PC-9 (cell line): ENCODE measurements at regions not wholly inside any gene's neighbourhood (a gene's known extent, or its start where the extent isn't known, plus 50 kb on each side); places are given as distances from the start of the nearest gene placed in this dataset.

Experiments
- BruUV-seq: library from RNA; stranded (reverse); fragments of 400-500 nt; replicated peaks from 2 replicates; lab custom pipeline; 2021; lab: Mats Ljungman, UMichigan
- CTCF ChIA-PET: fragments of 300-600 bp; sonication (Branson Sonifier 250); formaldehyde crosslinking; loops from one replicate; lab custom pipeline; 2022; ENCODE audit warnings: antibody characterized with exemption; lab: Charles Lee
- POLR2A ChIA-PET: fragments of 300-600 bp; sonication (Branson Sonifier 250); formaldehyde crosslinking; loops from one replicate; lab custom pipeline; 2022; ENCODE audit warnings: antibody characterized with exemption; ENCODE audit not compliant: unreplicated experiment; lab: Charles Lee
- DNase-seq, 2 experiments: peaks; one replicate each; pipeline versions ENCODE4 v3.0.0 to v3.0.0-alpha.2; 2015 to 2022; ENCODE audit warnings: mixed read lengths in 1 of 2
- H2AFZ ChIP-seq: fragments of 200-600 bp; sonication (generic); 2 replicates; pipeline ENCODE4 v1.8.1; 2017; ENCODE audit warnings: antibody characterized with exemption
- H3F3A ChIP-seq: fragments of 200-600 bp; sonication (generic); 2 replicates; pipeline ENCODE4 v1.8.1; 2017; ENCODE audit warnings: antibody characterized with exemption, mild to moderate bottlenecking, low read depth; ENCODE audit not compliant: insufficient read depth
- H3K27ac ChIP-seq: fragments of 200-600 bp; sonication (generic); 2 replicates; pipeline ENCODE4 v1.6.1; 2016; ENCODE audit warnings: mixed run types
- H3K27me3 ChIP-seq: fragments of 200-600 bp; sonication (generic); 2 replicates; pipeline ENCODE4 v1.6.1; 2016; ENCODE audit warnings: low read depth, mixed run types; ENCODE audit not compliant: insufficient read depth
- H3K36me3 ChIP-seq: fragments of 200-600 bp; sonication (generic); 2 replicates; pipeline ENCODE4 v1.6.1; 2016; ENCODE audit warnings: low read depth, mixed run types
- H3K4me1 ChIP-seq: fragments of 200-600 bp; sonication (generic); replicated peaks from 2 replicates; pipeline ENCODE4 v1.6.1; 2016; ENCODE audit warnings: mixed run types; ENCODE audit not compliant: insufficient read depth
- H3K4me2 ChIP-seq: fragments of 200-600 bp; sonication (generic); 2 replicates; pipeline ENCODE4 v1.6.1; 2017; ENCODE audit warnings: mixed run types
- H3K4me3 ChIP-seq: fragments of 200-600 bp; sonication (generic); 2 replicates; pipeline ENCODE4 v1.6.1; 2016; ENCODE audit warnings: mixed run types
- H3K79me2 ChIP-seq: fragments of 200-600 bp; sonication (generic); 2 replicates; pipeline ENCODE4 v1.6.1; 2017; ENCODE audit warnings: low read depth, mixed run types
- H3K9me2 ChIP-seq: fragments of 200-600 bp; sonication (generic); 2 replicates; pipeline ENCODE4 v1.8.1; 2017; ENCODE audit warnings: mild to moderate bottlenecking; ENCODE audit not compliant: insufficient read depth
- H3K9me3 ChIP-seq: fragments of 200-600 bp; sonication (generic); 2 replicates; pipeline ENCODE4 v1.8.1; 2016; ENCODE audit warnings: low read depth; ENCODE audit not compliant: insufficient read depth
- H4K20me1 ChIP-seq: fragments of 200-600 bp; sonication (generic); 2 replicates; pipeline ENCODE4 v1.8.1; 2017; ENCODE audit not compliant: insufficient read depth
- CTCF ChIP-seq: fragments of 200-600 bp; sonication (generic); conservative IDR thresholded peaks from 2 replicates; pipeline ENCODE4 v1.6.1; 2017; ENCODE audit warnings: mixed run types, antibody characterized with exemption, mild to moderate bottlenecking, moderate library complexity
- EZH2 ChIP-seq: fragments of 200-600 bp; sonication (generic); IDR thresholded peaks from 2 replicates; pipeline ENCODE4 v1.8.0; 2017; ENCODE audit warnings: antibody characterized with exemption, low read depth
- intact Hi-C: fragments of 100-400 bp; cut with micrococcal nuclease; formaldehyde crosslinking; loops from one replicate; pipeline ENCODE4 v1.10.0; 2022; ENCODE audit not compliant: unreplicated experiment

- H3K79me2 ChIP-seq = no peaks in the 10 kb centered on the region
- no peak for DNase-seq
- no peaks in the 10 kb centered on the region for H3F3A ChIP-seq
- H2AFZ ChIP-seq = no peak overlapping the region
- intact Hi-C loops = no loop called here
- no peaks in the 10 kb centered on the region for H3K36me3 ChIP-seq
- no peaks in the 10 kb centered on the region for H3K9me2 ChIP-seq
- H3K4me2 ChIP-seq = no peak overlapping the region
- no peaks in the 10 kb centered on the region for H3K4me1 ChIP-seq
- POLR2A ChIA-PET = no interaction called here
- no peaks in the 10 kb centered on the region for H3K9me3 ChIP-seq
- H3K4me3 ChIP-seq = no peak overlapping the region
- 0 out of 2 replicates have a peak, but pooled peaks cover 2% of the 10 kb centered on the region for H3K27me3 ChIP-seq
- no peaks in the 10 kb centered on the region for H4K20me1 ChIP-seq
- BruUV-seq = no TSS peak
- no peak for TF ChIP-seq CTCF
- no peak for TF ChIP-seq EZH2
- CTCF ChIA-PET = no interaction called here
- no peak overlapping the region for H3K27ac ChIP-seq
These were observed 163.6 kb upstream of the TBX3 start for GRCh38 chr12:114847441-114848035.

- TF ChIP-seq EZH2 (no peak), CTCF (no peak)
- POLR2A ChIA-PET = no interaction called here
- Histone ChIP-seq H3K36me3 (no peaks in the 10 kb centered on the region), H3K4me2 (no peak overlapping the region), H3K79me2 (no peaks in the 10 kb centered on the region), H3K9me3 (no peaks in the 10 kb centered on the region), H3K9me2 (no peaks in the 10 kb centered on the region), H4K20me1 (no peaks in the 10 kb centered on the region), H2AFZ (no peak overlapping the region), H3K27me3 (0 out of 2 replicates have a peak, but pooled peaks cover under 1% of the 10 kb centered on the region), H3F3A (no peaks in the 10 kb centered on the region), H3K4me1 (no peaks in the 10 kb centered on the region), H3K27ac (no peak overlapping the region), H3K4me3 (no peak overlapping the region)
- CTCF ChIA-PET = no interaction called here
- intact Hi-C loops = no loop called here
- BruUV-seq = no TSS peak
- no peak for DNase-seq
These were observed 162.8 kb upstream of the TBX3 start for GRCh38 chr12:114846771-114847170.

- BruUV-seq = no TSS peak
- TF ChIP-seq CTCF (no peak), EZH2 (no peak)
- intact Hi-C loops = no loop called here
- no peaks in the 10 kb centered on the region for H3K9me3 ChIP-seq
- no peaks in the 10 kb centered on the region for H3K9me2 ChIP-seq
- CTCF ChIA-PET = no interaction called here
- H3K79me2 ChIP-seq = no peaks in the 10 kb centered on the region
- no peaks in the 10 kb centered on the region for H4K20me1 ChIP-seq
- no peak overlapping the region for H3K4me2 ChIP-seq
- no peak for DNase-seq
- no peaks in the 10 kb centered on the region for H3F3A ChIP-seq
- no peak overlapping the region for H2AFZ ChIP-seq
- H3K27ac ChIP-seq = no peak overlapping the region
- no peaks in the 10 kb centered on the region for H3K36me3 ChIP-seq
- peaks cover 6% of the 10 kb centered on the region; the same call in 1 of the 2 replicates for H3K27me3 ChIP-seq
- H3K4me1 ChIP-seq = no peaks in the 10 kb centered on the region
- no peak overlapping the region for H3K4me3 ChIP-seq
- POLR2A ChIA-PET = no interaction called here
These were observed 157.7 kb upstream of the TBX3 start for GRCh38 chr12:114841557-114842251.
